ENCODE measurements at regions not wholly inside any gene's neighbourhood (a gene's known extent, or its start where the extent isn't known, plus 50 kb on each side); places are given as distances from the start of the nearest gene placed in this dataset.
"Not testable (repeated sequence)": the region's sequence is repeated elsewhere in the genome, so short reads cannot be mapped to it uniquely, and the experiment has no call there.

GRCh38 chr13:87878706-87879105 lies 207.5 kb downstream of the SLITRK5 start:
- no peak for DNase-seq

GRCh38 chr13:87884884-87885283 lies 213.7 kb downstream of the SLITRK5 start:
- no peak for DNase-seq

GRCh38 chr13:87887459-87888123 lies 216.4 kb downstream of the SLITRK5 start:
- no peak for DNase-seq

- no peak for DNase-seq
Observed at GRCh38 chr13:87889254-87889653, 218.1 kb downstream of the SLITRK5 start.

GRCh38 chr13:87893186-87893585 lies 222.0 kb downstream of the SLITRK5 start:
- no peak for DNase-seq

- DNase-seq = no peak
Observed at GRCh38 chr13:87894059-87894458, 222.9 kb downstream of the SLITRK5 start.

GRCh38 chr13:87903553-87903952 lies 232.4 kb downstream of the SLITRK5 start:
- DNase-seq = no peak

GRCh38 chr13:87906411-87906810 lies 235.2 kb downstream of the SLITRK5 start:
- no peak for DNase-seq

- no peak for DNase-seq
Observed at GRCh38 chr13:87907202-87907601, 236.0 kb downstream of the SLITRK5 start.

GRCh38 chr13:87919956-87920355 lies 248.8 kb downstream of the SLITRK5 start:
- no peak for DNase-seq

- no peak for DNase-seq
Observed at GRCh38 chr13:87923753-87924152, 252.6 kb downstream of the SLITRK5 start.

GRCh38 chr13:87925006-87925405 lies 253.8 kb downstream of the SLITRK5 start:
- DNase-seq = no peak

GRCh38 chr13:87940776-87941175 lies 269.6 kb downstream of the SLITRK5 start:
- no peak for DNase-seq

- DNase-seq = no peak
Observed at GRCh38 chr13:87941226-87941625, 270.1 kb downstream of the SLITRK5 start.

GRCh38 chr13:87942205-87942604 lies 271.0 kb downstream of the SLITRK5 start:
- DNase-seq = no peak

- no peak for DNase-seq
Observed at GRCh38 chr13:87944038-87944437, 272.9 kb downstream of the SLITRK5 start.

GRCh38 chr13:87952377-87952776 lies 281.2 kb downstream of the SLITRK5 start:
- no peak for DNase-seq

GRCh38 chr13:87953381-87953780 lies 282.2 kb downstream of the SLITRK5 start:
- no peak for DNase-seq

GRCh38 chr13:87954091-87954490 lies 282.9 kb downstream of the SLITRK5 start:
- no peak for DNase-seq

GRCh38 chr13:87961546-87961945 lies 290.4 kb downstream of the SLITRK5 start:
- no peak for DNase-seq

GRCh38 chr13:87972568-87972967 lies 301.4 kb downstream of the SLITRK5 start:
- no peak for DNase-seq

GRCh38 chr13:87975035-87975434 lies 303.9 kb downstream of the SLITRK5 start:
- DNase-seq = no peak

- not testable (repeated sequence) for DNase-seq
Observed at GRCh38 chr13:87976650-87977049, 305.5 kb downstream of the SLITRK5 start.

GRCh38 chr13:87981416-87981815 lies 310.2 kb downstream of the SLITRK5 start:
- no peak for DNase-seq

- no peak for DNase-seq
Observed at GRCh38 chr13:87982400-87982799, 311.2 kb downstream of the SLITRK5 start.
